NCI-H2029 treated with DMSO at 0.1 percent for 48 hours (cell line): ENCODE measurements at regions not wholly inside any gene's neighbourhood (a gene's known extent, or its start where the extent isn't known, plus 50 kb on each side); places are given as distances from the start of the nearest gene placed in this dataset.

ENCODE experiments used
- DNase-seq: peaks from one replicate; lab custom pipeline; 2025; lab: John Stamatoyannopoulos, UW

- no peak for DNase-seq
These were observed 200.3 kb downstream of the CMPK2 start for GRCh38 chr2:6665093-6666045.

GRCh38 chr2:6667326-6667725 is 198.4 kb downstream of the CMPK2 start:
- DNase-seq = no peak

- DNase-seq = no peak
These were observed 193.8 kb downstream of the CMPK2 start for GRCh38 chr2:6671913-6672312.

- DNase-seq = no peak
These were observed 191.3 kb downstream of the CMPK2 start for GRCh38 chr2:6674381-6674780.

- DNase-seq = no peak
These were observed 189.9 kb downstream of the CMPK2 start for GRCh38 chr2:6675791-6676190.

- DNase-seq = no peak
These were observed 189.5 kb downstream of the CMPK2 start for GRCh38 chr2:6676241-6676640.

GRCh38 chr2:6676776-6677175 is 188.9 kb downstream of the CMPK2 start:
- no peak for DNase-seq

GRCh38 chr2:6679471-6679870 is 186.2 kb downstream of the CMPK2 start:
- no peak for DNase-seq

GRCh38 chr2:6683516-6683915 is 182.2 kb downstream of the CMPK2 start:
- DNase-seq = no peak

GRCh38 chr2:6685447-6685846 is 180.3 kb downstream of the CMPK2 start:
- no peak for DNase-seq

- no peak for DNase-seq
These were observed 173.7 kb downstream of the CMPK2 start for GRCh38 chr2:6692056-6692455.

GRCh38 chr2:6692819-6693218 is 172.9 kb downstream of the CMPK2 start:
- no peak for DNase-seq

- peak; percentile 68 for DNase-seq
These were observed 171.2 kb downstream of the CMPK2 start for GRCh38 chr2:6694555-6694954.

- DNase-seq = no peak
These were observed 165.4 kb downstream of the CMPK2 start for GRCh38 chr2:6700335-6700734.

GRCh38 chr2:6704077-6704476 is 161.6 kb downstream of the CMPK2 start:
- no peak for DNase-seq

GRCh38 chr2:6721395-6721794 is 144.3 kb downstream of the CMPK2 start:
- DNase-seq = no peak

GRCh38 chr2:6722574-6722973 is 143.1 kb downstream of the CMPK2 start:
- DNase-seq = no peak

GRCh38 chr2:6723865-6724604 is 141.7 kb downstream of the CMPK2 start:
- peak; percentile 72 for DNase-seq

GRCh38 chr2:6724605-6725140 is 141.0 kb downstream of the CMPK2 start:
- DNase-seq = no peak

GRCh38 chr2:6728156-6728555 is 137.6 kb downstream of the CMPK2 start:
- no peak for DNase-seq

GRCh38 chr2:6730003-6730402 is 135.7 kb downstream of the CMPK2 start:
- DNase-seq = no peak

- no peak for DNase-seq
These were observed 134.8 kb downstream of the CMPK2 start for GRCh38 chr2:6730649-6731532.
